Cardiac fibroblast (primary cell): ENCODE measurements at regions not wholly inside any gene's neighbourhood (a gene's known extent, or its start where the extent isn't known, plus 50 kb on each side); places are given as distances from the start of the nearest gene placed in this dataset.
"Not testable (repeated sequence)": the region's sequence is repeated elsewhere in the genome, so short reads cannot be mapped to it uniquely, and the experiment has no call there.

Source experiments
- DNase-seq, 2 donors: peaks; one replicate each; pipeline versions ENCODE4 v3.0.0 to v3.0.0-alpha.2; 2010; ENCODE audit warnings: low read depth in 2 of 2
- H3K4me3 ChIP-seq, 2 donors: replicated peaks in 1 of 2; 1 replicate in 1 of 2; 2 replicates in 1 of 2; pipeline ENCODE4 v1.5.1; 2011; ENCODE audit warnings: low read depth in 2 of 2, low read length in 2 of 2, mild to moderate bottlenecking in 2 of 2, moderate library complexity in 1 of 2
- CTCF ChIP-seq: IDR thresholded peaks from one replicate; pipeline ENCODE4 v1.5.1; 2011; ENCODE audit warnings: low read depth, mild to moderate bottlenecking, low read length, inconsistent platforms

GRCh38 chr6:8845690-8846089, 410.3 kb upstream of the SLC35B3 start:
- no peak for TF ChIP-seq CTCF
- DNase-seq: no peak
- H3K4me3 ChIP-seq: no peak overlapping the region

DNA sequence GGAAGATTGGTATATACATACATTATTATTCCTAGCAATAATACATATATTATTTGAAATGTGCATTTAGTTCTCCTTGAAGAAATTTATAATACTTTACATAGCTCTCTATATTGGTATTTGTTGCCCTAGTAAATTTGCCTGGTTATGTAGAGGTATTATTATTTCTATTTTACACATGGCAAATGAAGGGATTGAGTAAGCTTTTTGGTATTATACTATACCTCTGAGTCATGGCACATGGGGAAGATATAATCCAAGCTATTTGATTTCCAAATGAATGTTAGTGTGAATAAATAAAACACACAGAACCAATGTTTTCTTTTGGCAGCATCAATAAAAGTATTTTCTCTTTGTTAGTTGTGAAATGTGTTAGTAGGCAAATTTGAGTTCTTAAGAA, 409.6 kb upstream of the SLC35B3 start:
- TF ChIP-seq CTCF: no peak
- H3K4me3 ChIP-seq: no peak overlapping the region
- no peak for DNase-seq

GRCh38 chr6:8839626-8840025, 404.3 kb upstream of the SLC35B3 start:
- no peak for DNase-seq
- no peak for TF ChIP-seq CTCF

DNA sequence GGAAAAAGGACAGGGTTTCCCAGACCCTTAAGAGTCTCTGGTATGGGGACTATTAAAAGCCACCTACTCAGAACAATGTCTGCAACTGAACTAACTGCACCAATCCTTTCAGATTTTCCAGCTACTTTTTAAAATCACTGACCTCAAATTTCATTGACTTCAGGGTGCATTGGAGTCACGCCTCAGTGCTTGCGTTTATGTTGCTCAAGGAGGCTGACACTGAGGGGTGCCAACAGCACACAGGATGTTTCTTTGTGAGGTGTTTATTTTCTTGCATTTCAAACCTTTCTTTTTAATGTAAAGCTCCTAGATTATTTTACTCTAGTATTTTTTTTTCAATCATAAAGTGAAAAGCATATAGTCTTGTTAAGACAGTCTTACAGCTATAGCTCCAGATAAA, 402.0 kb upstream of the SLC35B3 start:
- DNase-seq: no peak
- no peak overlapping the region for H3K4me3 ChIP-seq
- no peak for TF ChIP-seq CTCF

More at GRCh38 chr6:8839626-8840025, 404.3 kb upstream of the SLC35B3 start:
- H3K4me3 ChIP-seq: no peak overlapping the region

DNA sequence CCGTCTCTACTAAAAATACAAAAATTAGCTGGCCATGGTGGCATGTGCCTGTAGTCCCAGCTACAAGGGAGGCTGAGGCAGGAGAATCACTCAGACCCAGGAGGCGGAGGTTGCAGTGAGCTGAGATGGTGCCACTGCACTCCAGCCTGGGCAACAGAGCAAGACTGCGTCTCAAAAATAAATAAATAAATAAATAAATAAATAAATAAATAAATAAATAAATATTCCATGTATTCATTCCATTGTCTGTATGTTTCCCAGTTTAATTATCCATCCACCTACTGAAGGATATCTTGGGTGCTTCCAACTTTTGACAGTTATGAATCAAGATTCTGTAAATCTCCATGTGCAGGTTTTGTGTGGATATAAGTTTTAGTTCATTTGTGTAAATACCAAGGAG, 397.4 kb upstream of the SLC35B3 start:
- DNase-seq, H3K4me3 ChIP-seq: not testable (repeated sequence)

- no peak overlapping the region for H3K4me3 ChIP-seq
- TF ChIP-seq CTCF: no peak
- DNase-seq: no peak
Observed at GRCh38 chr6:8831366-8832152, 396.2 kb upstream of the SLC35B3 start.

GRCh38 chr6:8830794-8831193, 395.4 kb upstream of the SLC35B3 start:
- DNase-seq: no peak
- H3K4me3 ChIP-seq: no peak overlapping the region
- TF ChIP-seq CTCF: no peak
